NCI-H1436 treated with DMSO at 0.1 percent for 48 hours (cell line): ENCODE measurements at regions not wholly inside any gene's neighbourhood (a gene's known extent, or its start where the extent isn't known, plus 50 kb on each side); places are given as distances from the start of the nearest gene placed in this dataset.
"Not testable (repeated sequence)": the region's sequence is repeated elsewhere in the genome, so short reads cannot be mapped to it uniquely, and the experiment has no call there.

Source experiments
- DNase-seq: peaks from one replicate; lab custom pipeline; 2025; lab: John Stamatoyannopoulos, UW

DNA sequence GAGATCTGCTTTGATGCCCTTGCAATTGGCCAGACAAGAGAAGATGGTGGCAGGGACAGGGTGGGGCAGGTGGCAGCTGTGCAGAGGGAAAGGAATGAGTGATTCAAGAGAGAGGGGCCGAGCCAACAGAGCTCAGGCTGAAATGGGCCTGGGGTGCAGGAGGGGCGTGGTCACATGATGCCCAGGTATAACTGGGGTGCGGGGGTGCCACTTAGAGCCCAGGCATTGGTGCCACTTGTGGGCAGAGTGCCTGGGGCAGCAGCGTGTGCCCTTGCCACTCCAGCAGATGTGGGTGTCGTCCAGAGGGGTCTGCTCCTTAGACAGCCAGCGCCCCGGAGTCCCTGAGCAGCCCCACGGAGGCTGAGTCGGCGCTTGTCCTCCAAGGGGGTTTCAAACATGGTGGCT lies 88.7 kb downstream of the PLXNA1 start:
- DNase-seq, result no peak

DNA sequence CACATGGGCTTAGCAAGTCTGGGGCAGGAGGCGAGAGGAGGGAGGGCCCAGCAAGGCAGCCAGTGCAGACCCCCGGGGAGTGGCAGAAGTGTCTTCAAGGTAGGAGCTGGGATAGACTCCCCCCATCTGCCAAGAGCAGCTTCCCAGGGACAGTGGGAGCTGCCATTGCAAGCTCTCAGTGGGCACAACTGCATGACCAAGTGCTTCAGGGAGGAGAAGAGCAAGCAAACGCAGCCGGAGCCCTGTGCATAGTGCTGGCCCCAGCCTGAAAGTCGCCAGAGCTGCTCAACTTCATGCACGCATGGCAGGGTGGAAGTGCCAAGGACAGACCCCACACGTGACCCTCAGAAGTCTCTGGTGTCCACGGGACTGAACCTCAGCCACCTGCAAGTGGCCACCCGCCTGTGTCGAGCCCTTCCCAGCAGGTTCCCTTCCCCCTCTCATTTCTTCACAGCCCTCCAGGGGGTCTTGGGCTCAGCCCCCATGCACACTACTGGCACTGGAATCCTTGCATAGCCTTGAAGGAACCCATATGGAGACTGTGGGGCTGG lies 89.4 kb downstream of the PLXNA1 start:
- DNase-seq, result no peak

DNA sequence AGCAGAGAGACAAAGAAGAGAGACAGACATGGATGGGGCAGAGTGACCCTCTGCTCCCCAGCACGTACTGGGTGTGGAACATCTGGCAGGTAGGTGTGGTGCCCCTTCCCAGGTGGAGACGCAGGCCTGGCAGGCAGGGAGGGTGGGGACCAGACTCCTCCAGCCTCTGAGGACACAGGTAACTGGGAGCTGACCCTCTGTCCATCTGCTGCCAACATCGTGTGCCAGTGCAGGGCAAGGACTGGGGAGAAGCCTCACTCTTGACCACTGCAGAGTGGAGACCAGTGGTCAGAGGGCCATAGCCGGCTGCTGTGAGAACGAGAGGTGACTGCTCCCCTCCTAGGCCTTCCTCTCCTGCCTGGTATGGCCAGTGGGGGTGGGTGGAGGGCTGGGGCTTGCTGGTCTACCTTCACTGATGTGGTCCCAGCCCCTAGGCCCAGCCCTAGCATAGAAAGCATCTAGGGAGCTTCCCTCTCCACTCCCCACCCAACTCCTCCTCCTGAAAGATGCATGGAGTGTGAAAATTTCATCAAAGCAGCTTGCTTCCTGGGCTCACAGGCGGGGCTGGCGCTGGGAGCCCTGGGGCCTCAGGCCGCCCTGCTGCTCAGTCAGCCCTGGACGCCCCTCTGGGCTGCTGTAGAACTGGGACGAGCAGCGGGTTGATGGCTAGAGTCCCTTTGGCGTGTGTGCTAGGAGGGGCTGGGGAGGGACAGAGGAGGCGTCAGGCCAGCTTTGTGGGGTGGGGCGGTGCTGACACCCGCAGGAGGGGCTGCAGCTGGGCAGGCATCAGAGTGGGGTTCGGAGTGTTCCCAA lies 90.3 kb downstream of the PLXNA1 start:
- no peak for DNase-seq

DNA sequence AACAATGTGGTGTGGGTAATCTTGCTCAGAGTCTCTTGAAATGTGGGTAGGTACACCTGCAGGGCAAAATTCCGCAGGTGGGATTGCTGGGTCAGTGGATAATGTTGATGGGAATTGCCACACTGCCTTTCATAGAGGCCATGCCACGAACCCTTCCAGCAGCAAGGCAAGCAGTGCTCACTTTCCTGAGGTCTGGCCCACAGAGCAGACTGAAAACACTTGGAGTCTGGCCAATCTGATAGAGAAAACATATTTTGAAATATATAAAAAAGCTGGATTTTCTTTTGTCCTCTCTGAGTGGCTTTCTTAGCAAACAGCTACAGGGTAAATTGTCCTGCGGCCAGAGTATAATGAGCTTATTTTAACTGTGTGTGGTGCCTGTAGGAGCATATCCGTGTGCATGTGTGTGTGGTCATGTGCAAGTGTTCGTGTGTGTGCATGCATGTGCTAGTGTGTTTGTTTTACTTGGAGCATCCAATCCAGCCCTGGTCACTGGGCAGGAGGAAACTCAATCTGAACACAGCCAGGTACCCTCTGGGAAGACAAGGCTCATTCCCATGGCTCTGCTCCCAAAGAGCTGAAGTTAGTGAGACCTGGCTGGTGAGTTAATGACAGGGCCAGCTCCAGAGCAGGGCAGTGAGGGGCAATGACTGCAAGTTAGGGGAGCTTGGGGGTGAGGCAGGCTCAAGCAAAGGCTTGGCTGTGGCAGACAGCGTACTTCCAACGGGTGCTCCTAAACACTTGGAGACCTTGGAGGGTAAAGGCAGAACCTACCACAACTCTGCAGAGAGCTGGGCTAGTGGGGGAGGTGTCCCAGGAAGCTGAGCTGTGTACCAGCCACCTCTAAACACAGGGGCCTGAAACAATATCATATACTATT lies 91.3 kb downstream of the PLXNA1 start:
- no peak for DNase-seq

DNA sequence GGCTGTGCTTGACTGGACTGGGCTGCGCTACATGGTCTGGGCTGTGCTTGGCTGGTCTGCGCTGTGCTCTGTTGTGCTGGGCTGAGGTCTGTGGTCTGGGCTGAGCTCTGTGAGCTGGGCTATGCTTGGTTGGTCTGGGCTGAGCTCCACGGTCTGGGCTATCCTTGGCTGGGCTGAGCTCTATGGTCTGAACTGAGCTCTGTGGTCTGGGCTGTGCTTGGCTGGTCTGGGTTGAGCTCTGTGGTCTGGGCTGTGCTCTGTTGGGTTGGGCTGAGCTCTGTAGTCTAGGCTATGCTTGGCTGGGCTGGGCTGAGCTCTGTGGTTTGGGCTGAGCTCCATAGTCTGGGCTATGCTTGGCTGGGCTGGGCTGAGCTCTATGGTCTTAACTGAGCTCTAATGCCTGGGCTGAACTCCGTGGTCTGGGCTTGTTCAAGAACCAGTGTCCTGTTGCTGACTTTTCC lies 92.0 kb downstream of the PLXNA1 start:
- no peak for DNase-seq

DNA sequence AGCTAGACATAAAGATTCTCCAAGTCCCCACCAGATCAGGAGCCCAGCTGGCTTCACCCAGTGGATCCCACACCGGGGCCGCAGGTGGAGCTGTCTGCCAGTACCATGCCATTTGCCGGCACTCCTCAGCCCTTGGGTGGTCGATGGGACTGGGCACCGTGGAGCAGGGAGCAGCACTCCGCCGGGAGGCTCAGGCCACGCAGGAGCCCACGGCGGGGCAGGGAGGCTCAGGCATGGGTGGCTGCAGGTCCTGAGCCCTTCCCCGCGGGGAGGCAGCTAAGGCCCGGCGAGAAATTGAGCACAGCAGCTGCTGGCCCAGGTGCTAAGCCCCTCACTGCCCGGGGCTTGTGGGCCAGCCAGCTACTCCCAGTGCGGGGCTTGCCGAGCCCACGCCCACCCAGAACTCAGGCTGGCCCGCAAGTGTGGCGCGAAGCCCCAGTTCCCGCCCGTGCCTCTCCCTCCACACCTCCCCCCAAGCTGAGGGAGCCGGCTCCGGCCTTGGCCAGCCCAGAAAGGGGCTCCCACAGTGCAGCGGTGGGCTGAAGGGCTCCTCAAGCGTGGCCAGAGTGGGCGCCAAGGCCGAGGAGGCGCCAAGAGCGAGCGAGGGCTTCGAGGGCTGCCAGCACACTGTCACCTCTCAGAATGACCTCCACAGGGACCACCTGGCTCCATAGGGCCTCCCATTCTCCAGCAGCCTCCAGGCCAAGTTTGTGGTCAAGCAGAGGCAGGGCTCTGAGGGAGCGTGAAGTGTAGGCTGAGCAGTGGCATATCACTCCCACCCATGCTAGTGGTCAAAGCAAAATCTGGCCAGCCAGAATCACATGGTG lies 93.5 kb downstream of the PLXNA1 start:
- DNase-seq, result not testable (repeated sequence)

DNA sequence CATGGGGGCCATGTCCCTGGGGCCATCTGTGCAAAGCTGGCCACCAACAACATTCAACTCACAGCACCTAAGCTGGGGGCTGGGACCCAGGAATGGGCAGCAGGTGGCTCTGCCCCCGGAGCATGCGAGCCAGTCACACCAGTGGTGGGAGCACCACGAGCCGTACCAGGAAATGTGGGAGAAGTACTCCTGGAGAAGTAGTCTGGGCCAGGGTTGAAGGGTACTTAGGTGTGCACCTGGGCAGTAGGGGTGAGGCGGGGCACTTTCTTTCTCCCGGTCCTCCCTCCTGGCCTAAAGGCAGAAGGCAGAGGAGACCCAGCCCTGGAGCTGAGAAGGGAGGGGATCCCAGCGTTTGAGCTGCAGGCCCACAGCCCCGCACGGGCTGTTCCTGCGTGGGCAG lies 94.2 kb downstream of the PLXNA1 start:
- DNase-seq, result no peak

DNA sequence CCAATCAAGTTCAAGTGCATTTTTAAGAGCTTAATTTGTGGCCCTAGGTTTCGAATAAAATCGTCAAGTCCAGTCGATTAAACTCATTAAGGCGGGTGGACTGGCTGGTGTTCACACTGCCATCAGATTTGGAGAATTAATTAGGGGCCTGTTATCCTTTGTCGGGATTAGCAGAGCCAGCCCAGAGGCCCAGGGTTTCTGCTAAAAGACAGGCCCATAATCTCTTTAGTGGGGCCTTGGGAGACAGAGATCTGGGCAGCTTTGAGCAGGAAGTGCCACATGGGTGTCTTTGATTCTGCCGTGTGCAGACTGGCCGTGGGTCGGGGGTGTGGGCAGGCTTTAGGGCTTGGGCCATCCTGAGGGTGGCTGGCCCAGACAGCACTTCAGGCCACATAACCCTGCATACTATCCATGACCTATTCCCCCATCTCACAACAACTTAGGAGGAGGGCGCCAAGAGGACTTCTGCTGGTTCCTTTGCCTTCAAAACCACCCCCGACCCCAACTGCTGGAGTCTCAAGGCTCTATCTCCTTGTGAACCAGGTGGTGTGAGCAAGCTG lies 94.7 kb downstream of the PLXNA1 start:
- no peak for DNase-seq

DNA sequence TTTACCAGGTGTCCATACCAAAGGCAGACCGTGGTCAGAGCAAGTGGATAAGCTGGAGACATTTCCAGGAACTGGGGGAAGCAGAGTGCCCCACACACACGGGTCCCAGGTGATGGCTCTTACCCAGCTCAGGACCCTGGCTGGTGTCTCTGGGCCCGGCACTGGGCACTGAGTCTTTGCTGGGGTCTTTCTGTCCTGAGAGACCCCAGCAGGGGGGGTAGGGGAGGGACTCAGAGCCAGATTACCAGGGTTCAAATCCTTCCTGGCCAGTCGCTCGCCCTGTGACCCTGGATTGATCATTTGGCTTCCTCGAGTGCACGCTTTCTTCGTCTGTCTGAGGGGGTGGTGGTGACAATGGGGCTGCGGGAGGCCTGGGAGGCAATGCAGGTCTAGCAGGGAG lies 95.7 kb downstream of the PLXNA1 start:
- no peak for DNase-seq

DNA sequence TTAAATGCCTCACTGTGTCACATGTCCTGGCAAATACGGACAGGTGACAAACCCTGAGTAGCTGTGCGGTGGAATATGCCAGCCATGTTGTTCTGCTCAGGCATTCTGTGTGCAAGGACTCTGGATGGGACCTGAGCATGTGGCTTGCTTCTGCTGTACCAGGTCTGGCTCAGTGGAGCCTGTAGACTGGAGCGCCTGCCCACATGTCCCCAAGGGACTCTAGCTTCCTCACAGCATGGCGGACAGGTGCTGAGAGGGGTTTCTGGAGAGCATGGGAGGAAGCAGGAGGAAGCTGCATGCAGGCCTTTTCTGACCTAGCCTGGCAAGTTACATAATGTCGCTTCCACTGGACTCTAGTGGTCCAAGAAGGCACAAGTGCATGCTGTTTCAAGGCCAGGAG lies 96.3 kb downstream of the PLXNA1 start:
- DNase-seq, result no peak

DNA sequence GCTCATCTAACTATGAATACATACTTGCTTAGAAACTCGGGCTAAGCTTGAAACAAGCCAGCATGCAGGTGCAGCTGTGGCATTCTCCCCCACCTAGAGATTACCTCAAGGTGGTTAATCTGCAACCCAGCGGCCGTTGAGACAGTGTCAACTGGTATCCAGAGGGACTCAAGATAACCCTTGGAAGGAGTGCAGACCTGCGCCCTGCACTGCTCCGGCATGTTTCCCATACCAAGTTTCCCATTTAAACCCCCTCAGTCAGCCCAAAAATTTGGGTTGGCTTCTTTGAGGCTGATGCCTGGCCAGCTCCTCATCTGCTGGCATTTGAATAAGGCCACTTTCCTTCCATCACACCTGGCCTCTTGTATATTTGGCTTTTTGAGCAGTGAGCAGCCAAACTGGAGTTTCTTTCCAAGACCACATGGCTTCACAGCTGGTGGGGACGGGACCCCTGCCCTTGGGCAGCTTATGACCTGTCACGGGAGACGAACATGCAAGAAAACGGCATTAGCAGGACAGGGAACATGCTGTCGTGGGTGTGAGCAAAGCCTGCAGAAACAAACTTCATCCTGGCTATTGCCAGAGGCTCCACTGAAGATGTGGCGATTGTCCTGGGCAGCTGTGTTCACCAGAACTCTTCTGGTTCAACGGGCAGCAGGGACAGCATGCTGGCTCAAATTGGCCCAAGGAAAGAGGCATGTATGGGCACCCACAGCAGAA lies 98.2 kb downstream of the PLXNA1 start:
- no peak for DNase-seq

DNA sequence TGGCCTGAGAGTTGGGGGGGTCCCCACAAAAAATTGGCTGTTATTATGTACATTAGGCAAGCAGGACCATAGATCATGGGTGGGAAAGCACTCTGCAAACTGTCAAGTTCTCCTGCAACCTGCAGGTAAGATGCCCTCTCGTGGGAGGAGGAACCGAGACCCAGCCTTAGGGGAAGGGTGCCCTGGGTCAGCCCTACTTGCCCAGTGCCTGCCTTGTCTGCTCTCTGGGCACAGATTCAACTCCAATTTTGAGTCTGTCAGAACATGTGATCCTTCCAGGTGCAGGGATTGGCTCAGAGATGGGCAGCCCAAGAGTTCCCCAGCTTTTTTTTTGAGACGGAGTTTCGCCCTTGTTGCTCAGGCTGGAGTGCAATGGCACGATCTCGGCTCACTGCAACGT lies 99.2 kb downstream of the PLXNA1 start:
- DNase-seq, result no peak

DNA sequence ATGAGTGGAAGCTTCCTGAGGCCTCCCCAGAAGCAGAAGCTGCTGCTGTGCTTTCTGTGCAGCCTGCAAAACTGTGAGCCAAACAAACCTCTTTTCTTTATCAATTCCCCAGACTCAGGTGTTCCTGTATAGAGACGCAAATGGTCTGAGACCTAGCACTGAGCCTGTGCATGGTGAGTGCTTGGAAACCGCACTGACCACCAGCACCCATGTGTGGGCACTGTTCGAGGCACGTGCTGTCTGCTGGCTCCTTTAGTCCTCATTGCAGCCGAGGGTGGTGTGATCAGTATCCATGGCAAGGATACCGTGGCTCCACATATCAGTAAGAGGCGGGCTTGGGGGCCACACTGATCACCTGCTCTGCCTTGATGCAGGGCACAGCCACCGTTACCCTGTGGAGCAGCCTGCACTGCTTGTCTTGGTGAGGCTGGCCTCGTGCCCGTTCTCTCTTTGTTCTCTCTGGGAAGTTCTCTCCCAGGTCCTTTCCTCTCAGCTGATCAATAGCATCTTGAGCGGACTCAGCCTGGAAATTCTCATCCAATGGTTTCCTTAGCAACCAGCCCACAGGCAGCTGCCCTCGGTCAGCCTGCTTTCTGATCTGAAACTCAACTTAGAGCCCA lies 101.0 kb downstream of the PLXNA1 start:
- no peak for DNase-seq

DNA sequence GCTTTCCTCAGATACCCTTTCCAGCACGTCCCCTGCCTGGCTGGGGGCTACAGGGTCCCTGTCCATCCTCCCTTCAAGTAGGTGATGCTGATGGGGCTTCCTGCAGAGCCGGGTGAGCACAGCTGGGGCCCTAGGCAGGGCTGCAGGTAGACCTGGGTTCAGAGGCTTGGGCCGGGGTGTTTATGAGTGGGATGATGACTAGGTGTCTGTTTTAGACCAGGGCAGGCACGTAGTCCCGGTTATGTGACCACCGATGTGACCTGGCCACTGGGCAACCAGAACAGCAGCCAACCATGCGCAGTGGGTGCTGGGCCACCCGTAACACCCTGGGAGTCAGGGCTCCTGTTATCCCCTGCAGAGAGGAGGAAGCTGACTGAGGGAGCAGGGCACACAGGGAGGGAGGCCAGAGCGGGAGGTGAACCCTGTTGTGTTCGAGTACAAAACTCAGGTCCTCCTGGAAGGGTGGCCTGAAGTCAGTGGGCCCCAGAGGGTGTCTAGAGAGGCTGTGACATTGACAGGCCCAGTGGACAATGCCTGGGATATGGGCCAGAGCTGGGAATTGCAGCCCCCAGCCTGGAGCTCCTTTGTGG lies 101.6 kb downstream of the PLXNA1 start:
- no peak for DNase-seq

DNA sequence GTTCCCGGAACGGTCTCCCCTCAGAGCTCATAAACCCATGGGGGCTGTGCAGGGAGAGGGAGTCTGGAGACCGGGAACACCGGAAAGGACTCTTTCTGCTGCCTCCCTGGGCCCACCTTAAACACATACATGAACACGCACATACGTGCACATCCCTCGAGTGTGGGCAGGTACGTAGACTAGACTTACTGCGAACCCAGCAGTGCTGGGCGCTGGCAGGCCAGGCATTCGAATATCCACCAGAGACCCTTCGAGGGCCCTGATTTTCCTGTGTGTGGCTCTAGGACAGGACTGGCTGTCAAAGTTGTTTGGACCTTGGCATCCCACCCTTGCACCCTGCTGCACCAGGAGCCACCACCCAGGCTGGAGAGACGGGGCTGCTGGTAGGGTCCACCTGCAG lies 102.7 kb downstream of the PLXNA1 start:
- no peak for DNase-seq

DNA sequence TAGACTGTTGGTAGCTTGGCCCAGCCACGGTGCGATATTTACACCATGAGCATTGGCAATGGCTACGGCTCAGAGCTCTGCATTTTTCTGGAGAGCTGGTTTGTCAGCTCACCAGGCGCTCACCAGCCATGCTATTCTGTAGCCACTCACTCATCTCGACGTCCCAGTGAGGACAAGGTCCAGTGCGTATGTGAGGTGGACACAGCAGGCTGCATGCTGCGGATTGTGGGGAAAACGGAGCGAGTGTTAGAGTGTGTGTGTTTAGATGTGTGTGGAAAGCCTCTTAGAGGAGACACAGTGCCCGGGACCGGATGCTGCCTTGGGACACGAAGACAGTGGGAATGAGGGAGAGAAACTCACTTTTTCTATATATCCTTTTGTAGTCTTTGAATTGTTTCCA lies 103.7 kb downstream of the PLXNA1 start:
- DNase-seq, result not testable (repeated sequence)

DNA sequence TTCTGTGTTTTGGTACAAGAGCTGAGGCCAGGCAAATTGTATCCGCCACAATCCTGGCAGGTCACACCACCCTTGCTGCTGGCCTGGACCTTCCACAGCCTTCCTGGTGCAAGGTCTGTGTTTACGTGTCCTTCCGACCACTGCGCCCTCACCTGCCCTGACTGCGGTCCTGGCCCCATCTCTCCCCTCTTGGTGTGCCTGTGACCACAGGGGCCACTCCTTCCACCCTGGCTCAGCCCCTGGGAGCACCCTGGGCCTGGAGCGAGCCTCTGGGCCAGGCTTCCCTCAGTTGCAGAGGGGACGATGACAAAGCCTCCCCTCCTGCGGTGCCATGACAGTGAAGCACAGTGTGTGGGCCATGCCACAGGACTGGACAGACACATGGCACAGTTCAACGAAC lies 104.5 kb downstream of the PLXNA1 start:
- no peak for DNase-seq

DNA sequence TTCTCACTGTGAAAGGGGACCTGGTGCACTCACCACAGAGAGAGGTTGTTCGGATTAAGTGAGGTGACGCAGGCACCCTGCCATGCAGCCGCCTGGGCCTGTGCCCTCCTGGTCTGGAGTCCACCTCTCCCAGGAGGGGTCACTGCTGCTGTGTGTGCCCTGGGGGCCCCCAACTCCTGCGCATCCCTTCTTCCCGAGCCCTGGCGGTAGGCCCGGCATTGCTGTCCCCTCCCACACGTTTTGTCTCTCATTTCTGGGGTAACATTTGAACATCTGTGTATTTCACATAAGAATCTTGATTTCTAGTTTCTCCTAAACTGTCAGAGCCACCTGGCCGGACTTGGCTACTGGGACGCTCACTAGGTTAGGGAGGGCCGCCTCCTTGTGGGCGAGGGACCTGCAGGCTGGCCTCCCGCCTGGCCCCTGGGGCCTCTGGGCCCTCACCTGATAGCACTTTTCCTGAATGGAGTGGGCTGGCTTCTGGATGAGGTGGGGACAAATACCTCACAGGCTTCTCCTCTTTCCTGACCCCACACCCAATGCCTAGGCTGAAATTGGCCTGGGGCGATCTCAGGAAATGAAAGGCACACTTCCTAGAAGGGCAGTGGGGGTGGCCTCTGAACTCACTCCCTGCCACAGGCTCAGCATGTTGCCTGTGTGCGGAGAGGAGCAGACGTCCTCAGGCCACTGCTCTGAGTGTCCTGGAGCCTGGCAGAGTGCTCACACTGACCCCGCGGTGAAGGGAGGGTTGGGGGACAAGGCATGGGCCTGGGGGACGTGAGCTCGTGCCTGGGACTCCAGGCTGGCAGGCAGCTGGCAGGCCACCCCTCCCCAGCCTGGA lies 104.2 kb upstream of the PRR23E start:
- DNase-seq, result no peak

DNA sequence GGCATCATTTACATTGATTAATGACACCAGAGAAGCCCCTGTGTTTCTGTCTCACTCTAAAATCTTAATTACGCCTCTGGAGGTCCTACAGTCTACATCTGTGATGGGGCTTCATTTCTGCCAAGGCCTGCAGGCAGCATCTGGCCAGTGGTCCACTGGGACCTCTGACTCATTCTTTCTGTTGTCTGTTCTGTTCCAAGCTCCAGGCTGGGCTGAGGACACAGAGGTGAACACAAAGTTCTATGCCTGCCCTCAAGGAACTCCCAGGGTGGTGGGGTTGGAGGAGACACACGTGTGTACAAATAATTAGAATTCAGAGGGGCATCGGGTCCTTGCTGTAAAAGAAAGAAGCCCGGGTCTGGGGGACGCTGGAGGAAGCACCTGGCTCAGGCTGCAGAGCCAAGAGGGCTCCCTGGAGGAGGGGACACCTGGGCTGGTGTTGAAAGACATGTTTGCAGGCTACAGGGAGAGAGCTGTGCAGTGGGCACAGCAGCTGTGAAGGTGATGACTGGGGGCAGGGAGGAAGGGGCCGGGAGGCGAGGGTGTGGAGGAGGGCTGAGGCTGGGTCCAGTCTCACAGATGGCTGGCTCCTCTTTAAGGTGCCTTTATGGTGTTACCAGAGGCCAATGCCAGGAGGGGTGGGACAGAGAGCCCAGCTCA lies 103.3 kb upstream of the PRR23E start:
- DNase-seq, result no peak
